GM12878 (cell line): ENCODE measurements at regions not wholly inside any gene's neighbourhood (a gene's known extent, or its start where the extent isn't known, plus 50 kb on each side); places are given as distances from the start of the nearest gene placed in this dataset.

Experiments used
- BCL3 ChIP-seq: IDR thresholded peaks from 2 replicates; pipeline ENCODE4 v1.6.1; 2011; ENCODE audit warnings: borderline replicate concordance, low read depth, mild to moderate bottlenecking, moderate library complexity, low read length; ENCODE audit not compliant: insufficient read depth, poor library complexity, severe bottlenecking
- CHD1 ChIP-seq: IDR thresholded peaks from 2 replicates; pipeline ENCODE4 v1.6.1; 2012; ENCODE audit warnings: low read depth, low read length, improper control_type of control experiment
- CTCF ChIP-seq, 3 experiments: IDR thresholded peaks in 2 of 3; conservative IDR thresholded peaks in 1 of 3; 2 replicates each; pipeline ENCODE4 v1.5.1; 2011; ENCODE audit warnings: low read depth in 3 of 3, low read length in 3 of 3, mild to moderate bottlenecking in 3 of 3, control low read depth in 2 of 3, moderate library complexity in 2 of 3, inconsistent platforms in 1 of 3, mixed read lengths in 1 of 3; ENCODE audit not compliant: control insufficient read depth in 2 of 3, insufficient read depth in 1 of 3; ENCODE audit errors: extremely low read depth in 1 of 3
- EZH2 ChIP-seq: IDR thresholded peaks from 2 replicates; pipeline ENCODE4 v1.6.1; 2012; ENCODE audit warnings: low read depth, mild to moderate bottlenecking, control low read depth, inconsistent platforms, low read length, borderline replicate concordance; ENCODE audit not compliant: control insufficient read depth
- MAX ChIP-seq: IDR thresholded peaks from 2 replicates; pipeline ENCODE4 v1.6.1; 2012; ENCODE audit warnings: low read depth, low read length, improper control_type of control experiment
- MEF2B ChIP-seq: fragments of 450-650 bp; IDR thresholded peaks from 2 replicates; pipeline ENCODE4 v1.6.1; 2018; ENCODE audit warnings: mild to moderate bottlenecking, moderate library complexity; ENCODE audit not compliant: partially characterized antibody, poor library complexity, severe bottlenecking
- NRF1 ChIP-seq: conservative IDR thresholded peaks from 2 replicates; pipeline ENCODE4 v1.6.1; 2011; ENCODE audit warnings: mild to moderate bottlenecking, low read depth, low read length, improper control_type of control experiment
- POLR2A ChIP-seq: IDR thresholded peaks from 2 replicates; pipeline ENCODE4 v1.6.1; 2011; ENCODE audit warnings: low read depth, mild to moderate bottlenecking, low read length
- REST ChIP-seq: IDR thresholded peaks from 2 replicates; pipeline ENCODE4 v1.6.1; 2012; ENCODE audit warnings: mild to moderate bottlenecking, low read depth, low read length
- RFX5 ChIP-seq: IDR thresholded peaks from 2 replicates; pipeline ENCODE4 v1.6.1; 2011; ENCODE audit warnings: low read depth, low read length, improper control_type of control experiment
- SIN3A ChIP-seq: IDR thresholded peaks from 2 replicates; pipeline ENCODE4 v1.6.1; 2012; ENCODE audit warnings: low read depth, low read length, improper control_type of control experiment
- YY1 ChIP-seq: IDR thresholded peaks from 2 replicates; pipeline ENCODE4 v1.6.1; 2011; ENCODE audit warnings: low read depth, mild to moderate bottlenecking, low read length

- no peak for TF ChIP-seq EZH2
- TF ChIP-seq SIN3A: no peak
- no peak for TF ChIP-seq CHD1
- TF ChIP-seq CTCF (IDR thresholded peaks at IDR 0.05 in 2 of 3, conservative IDR thresholded peaks at IDR 0.05 in 1 of 3; ENCODE audit: control insufficient read depth in 2 of 3, extremely low read depth in 1 of 3, insufficient read depth in 1 of 3, low read depth in 3 of 3, low read length in 3 of 3): no peak
- no peak for TF ChIP-seq BCL3
- no peak for TF ChIP-seq MEF2B
- no peak for TF ChIP-seq YY1
- no peak for TF ChIP-seq REST
- TF ChIP-seq MAX: no peak
- TF ChIP-seq NRF1: no peak
- TF ChIP-seq RFX5: no peak
- TF ChIP-seq POLR2A: no peak
Measured at GRCh38 chr18:78178812-78179211, 800.8 kb upstream of the SALL3 start.
